ENCODE measurements at regions not wholly inside any gene's neighbourhood (a gene's known extent, or its start where the extent isn't known, plus 50 kb on each side); places are given as distances from the start of the nearest gene placed in this dataset.

DNA sequence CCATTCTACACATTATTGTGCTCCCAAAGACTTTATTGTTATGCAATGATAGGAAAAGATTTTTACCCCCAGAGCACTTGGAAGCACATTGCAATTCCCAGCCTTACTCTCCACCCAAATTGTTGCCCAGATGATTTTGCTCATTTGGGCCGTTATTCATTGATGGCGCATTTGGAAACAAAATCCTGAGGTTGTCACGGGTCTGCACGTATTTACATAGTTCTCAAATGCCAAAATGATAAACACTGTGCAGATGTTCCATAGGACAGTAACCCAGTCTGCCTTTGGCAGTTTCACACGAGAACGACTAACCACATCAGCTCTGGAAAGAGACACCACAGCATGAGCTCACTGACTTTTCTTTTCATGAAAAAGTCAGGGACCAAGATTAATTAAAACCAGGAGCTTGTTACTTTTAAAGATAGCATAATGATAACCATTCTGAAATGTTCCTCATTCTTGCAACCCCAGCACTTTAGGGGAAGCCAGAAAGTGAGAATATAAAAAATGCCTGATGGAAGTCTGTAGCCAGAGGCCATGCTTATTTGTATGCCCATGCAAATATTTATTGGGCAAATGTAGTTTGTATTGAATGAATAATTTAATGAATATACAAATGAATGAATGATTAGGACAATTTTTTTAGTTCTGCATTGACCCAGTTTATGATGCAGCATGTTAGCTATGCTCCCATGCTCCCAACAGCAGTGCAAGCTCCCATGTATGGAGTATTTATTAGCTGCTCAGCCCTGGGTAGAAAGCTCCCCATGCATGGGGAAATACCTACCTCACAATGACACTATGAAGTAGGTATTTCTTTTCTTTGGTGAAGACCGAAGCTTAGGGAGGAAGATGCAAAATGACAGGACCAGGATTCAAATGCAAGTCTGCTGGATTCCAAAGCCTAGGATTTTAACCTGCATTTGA lies 84.6 kb downstream of the MAIP1 start:
- H3K9me3 ChIP-seq: no peaks in the 10 kb centered on the region
- no peak overlapping the region for H3K27ac ChIP-seq
- H3K27me3 ChIP-seq: no peaks in the 10 kb centered on the region
- no peaks in the 10 kb centered on the region for H3K4me1 ChIP-seq
- intact Hi-C loops (cut with DNase I; ENCODE audit: low total_unique reads): no loop called here
- no peak overlapping the region for H3K4me3 ChIP-seq
- no peak for TF ChIP-seq CTCF (IDR thresholded peaks at IDR 0.05)
- no peak for DNase-seq
- H3K36me3 ChIP-seq: no peaks in the 10 kb centered on the region

DNA sequence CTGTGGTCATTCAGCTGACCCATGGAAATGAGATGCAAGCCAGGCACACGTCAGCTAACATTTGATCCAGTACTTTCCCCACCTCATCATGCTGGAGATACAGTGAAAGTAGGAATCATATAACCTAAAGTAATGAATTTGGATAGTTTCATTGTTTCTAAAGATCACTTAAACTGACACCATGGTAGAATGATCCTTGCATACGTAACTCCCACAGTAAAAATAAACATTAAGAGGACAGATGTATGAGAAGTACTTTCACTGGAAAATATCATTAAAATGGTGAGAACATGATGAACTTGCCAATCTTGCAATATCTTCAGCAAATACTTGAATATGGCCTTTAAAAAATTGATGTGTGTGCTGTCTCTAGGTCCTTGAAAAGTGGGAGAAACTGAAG lies 85.4 kb downstream of the MAIP1 start:
- DNase-seq: no peak
- H3K4me3 ChIP-seq: no peak overlapping the region
- no peaks in the 10 kb centered on the region for H3K27me3 ChIP-seq
- peaks cover 0 to 5% (median 0%) of the 10 kb centered on the region in 3 donors for H3K9me3 ChIP-seq
- H3K36me3 ChIP-seq: no peaks in the 10 kb centered on the region
- TF ChIP-seq CTCF (IDR thresholded peaks at IDR 0.05): no peak
- H3K27ac ChIP-seq: no peak overlapping the region
- H3K4me1 ChIP-seq: no peaks in the 10 kb centered on the region
- intact Hi-C loops (cut with DNase I; ENCODE audit: low total_unique reads): no loop called here

DNA sequence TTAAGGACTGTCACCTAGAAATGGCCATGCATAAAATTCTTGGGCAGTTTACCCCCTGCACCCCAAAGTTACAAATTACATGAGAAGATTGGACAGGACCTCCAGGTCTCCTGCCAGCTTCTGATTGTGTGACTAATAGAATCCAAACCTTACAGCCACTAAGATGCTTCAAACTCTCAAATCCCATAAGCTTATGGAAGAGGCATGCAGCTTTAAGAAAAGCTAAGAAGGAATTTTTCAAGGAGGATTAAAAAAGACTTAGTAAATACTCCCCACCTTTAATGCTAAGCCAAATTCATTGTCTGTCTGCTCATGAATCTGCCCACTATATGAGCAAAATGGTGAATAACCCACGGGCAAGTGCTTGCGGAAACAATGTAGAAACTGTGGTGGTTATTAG lies 86.3 kb downstream of the MAIP1 start:
- H3K27ac ChIP-seq: no peak overlapping the region
- no peak overlapping the region for H3K4me3 ChIP-seq
- intact Hi-C loops (cut with DNase I; ENCODE audit: low total_unique reads): no loop called here
- no peak for DNase-seq
- H3K36me3 ChIP-seq: no peaks in the 10 kb centered on the region
- TF ChIP-seq CTCF (IDR thresholded peaks at IDR 0.05): no peak
- H3K4me1 ChIP-seq: no peaks in the 10 kb centered on the region
- H3K27me3 ChIP-seq: no peaks in the 10 kb centered on the region
- peaks cover 0 to 6% (median 0%) of the 10 kb centered on the region in 3 donors for H3K9me3 ChIP-seq

DNA sequence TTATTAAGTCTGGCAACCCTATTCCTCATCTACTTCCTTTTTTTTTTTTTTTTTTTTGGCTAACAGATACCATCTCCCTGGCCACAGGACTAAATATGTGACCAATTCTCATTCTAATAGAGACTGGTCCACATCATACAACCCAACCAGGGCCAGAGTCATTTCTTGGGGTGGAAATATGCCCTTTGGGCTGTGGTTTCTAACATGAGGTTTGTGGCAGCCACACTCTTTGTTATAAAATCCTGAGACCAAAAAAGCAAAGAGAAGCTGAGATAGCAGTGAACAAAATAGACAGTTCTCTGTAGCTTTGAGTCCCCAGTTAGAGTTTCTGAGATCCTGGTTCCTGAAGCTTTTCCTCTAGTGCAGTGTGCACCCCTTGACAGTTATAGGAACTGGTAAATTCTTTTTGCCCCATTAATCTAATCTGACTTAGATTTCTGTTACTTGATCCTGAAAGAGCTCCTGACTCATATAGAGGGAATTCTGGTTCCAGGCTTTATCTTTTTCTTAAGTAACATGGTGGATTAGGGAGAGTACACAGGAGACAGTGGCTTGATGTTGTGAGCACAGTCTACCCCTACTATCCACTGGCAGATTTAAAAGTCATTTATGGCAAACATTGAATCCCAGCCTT lies 86.8 kb downstream of the MAIP1 start:
- no peaks in the 10 kb centered on the region for H3K36me3 ChIP-seq
- no peaks in the 10 kb centered on the region for H3K4me1 ChIP-seq
- H3K27ac ChIP-seq: no peak overlapping the region
- no peak overlapping the region for H3K4me3 ChIP-seq
- H3K27me3 ChIP-seq: no peaks in the 10 kb centered on the region
- peaks cover 0 to 6% (median 0%) of the 10 kb centered on the region in 3 donors for H3K9me3 ChIP-seq
- TF ChIP-seq CTCF (IDR thresholded peaks at IDR 0.05): no peak
- no peak for DNase-seq
- intact Hi-C loops (cut with DNase I; ENCODE audit: low total_unique reads): no loop called here

DNA sequence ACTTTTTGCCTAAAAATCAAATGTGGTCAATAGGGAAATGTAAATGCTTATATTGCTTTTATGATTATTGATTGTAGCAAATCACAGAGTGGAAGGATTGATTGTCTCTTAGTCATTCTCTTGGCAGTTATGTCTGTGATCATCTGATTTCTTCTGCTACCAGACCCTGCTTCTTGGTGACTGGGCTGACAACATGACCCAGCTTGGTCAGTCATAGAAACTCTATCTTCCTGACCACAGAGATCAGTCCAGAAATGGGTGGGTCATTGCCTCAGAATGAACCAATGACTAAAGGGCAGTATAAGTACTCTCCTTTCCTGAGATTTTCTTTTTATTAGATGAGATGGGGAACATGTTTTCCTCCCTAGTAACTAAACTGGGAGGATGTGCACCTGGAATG lies 87.6 kb downstream of the MAIP1 start:
- TF ChIP-seq CTCF (IDR thresholded peaks at IDR 0.05): no peak

More for the DNA sequence above, 87.6 kb downstream of the MAIP1 start:
- no peaks in the 10 kb centered on the region for H3K27me3 ChIP-seq
- H3K4me1 ChIP-seq: no peaks in the 10 kb centered on the region
- H3K27ac ChIP-seq: no peak overlapping the region
- H3K36me3 ChIP-seq: no peaks in the 10 kb centered on the region
- peaks cover 0 to 6% (median 0%) of the 10 kb centered on the region in 3 donors for H3K9me3 ChIP-seq
- no peak for DNase-seq
- no peak overlapping the region for H3K4me3 ChIP-seq
- intact Hi-C loops (cut with DNase I; ENCODE audit: low total_unique reads): no loop called here

Data from tibial artery (tissue), 4 donors.